IPS DF 6.9 (cell line): ENCODE measurements at regions not wholly inside any gene's neighbourhood (a gene's known extent, or its start where the extent isn't known, plus 50 kb on each side); places are given as distances from the start of the nearest gene placed in this dataset.

Source experiments
- DNase-seq: peaks from one replicate; pipeline ENCODE4 v3.0.0-alpha.2; 2013; ENCODE audit warnings: low read depth, low spot score
- H3K27ac ChIP-seq: one replicate; pipeline ENCODE4 v1.5.1; 2013; ENCODE audit warnings: low read length, control low read depth
- H3K27me3 ChIP-seq: 2 replicates; pipeline ENCODE4 v1.6.1; 2013; ENCODE audit warnings: mild to moderate bottlenecking, low read length; ENCODE audit not compliant: control insufficient read depth, insufficient read depth
- H3K36me3 ChIP-seq: 2 replicates; pipeline ENCODE4 v1.6.1; 2013; ENCODE audit warnings: low read length; ENCODE audit not compliant: control insufficient read depth, insufficient read depth
- H3K4me1 ChIP-seq: 2 replicates; pipeline ENCODE4 v1.6.1; 2013; ENCODE audit warnings: low read length; ENCODE audit not compliant: control insufficient read depth, insufficient read depth
- H3K4me3 ChIP-seq: 2 replicates; pipeline ENCODE4 v1.5.1; 2013; ENCODE audit warnings: mild to moderate bottlenecking, low read length
- H3K9me3 ChIP-seq: 2 replicates; pipeline ENCODE4 v1.6.1; 2013; ENCODE audit warnings: low read length, inconsistent platforms; ENCODE audit not compliant: control insufficient read depth, insufficient read depth
- WGBS: extraction: QIAGEN DNeasy Blood & Tissue Kit; methylation state at CpG from one replicate; pipeline ENCODE4 v1.1.7; 2013; ENCODE audit warnings: mixed read lengths, missing lambda C conversion rate; ENCODE audit not compliant: insufficient read length, insufficient coverage; 5-methylcytosine and 5-hydroxymethylcytosine counted together

- no CpG with 5 or more reads among the region's 2 CpGs for WGBS
- H3K4me3 ChIP-seq, result no peak overlapping the region
- no peak for DNase-seq
These were observed 297.2 kb downstream of the RPLP1 start for GRCh38 chr15:69749797-69750196.

GRCh38 chr15:69750253-69750652 is 297.6 kb downstream of the RPLP1 start:
- no peaks in the 10 kb centered on the region for H3K4me1 ChIP-seq
- H3K4me3 ChIP-seq, result no peak overlapping the region
- H3K27ac ChIP-seq, result no peak overlapping the region
- DNase-seq, result no peak
- no peaks in the 10 kb centered on the region for H3K36me3 ChIP-seq
- no peaks in the 10 kb centered on the region for H3K27me3 ChIP-seq
- H3K9me3 ChIP-seq, result no peaks in the 10 kb centered on the region

More at GRCh38 chr15:69749797-69750196, 297.2 kb downstream of the RPLP1 start:
- Histone ChIP-seq H3K36me3 (no peaks in the 10 kb centered on the region), H3K4me1 (no peaks in the 10 kb centered on the region), H3K9me3 (no peaks in the 10 kb centered on the region), H3K27ac (no peak overlapping the region), H3K27me3 (no peaks in the 10 kb centered on the region)

- Histone ChIP-seq H3K4me1 (no peaks in the 10 kb centered on the region), H3K4me3 (no peak overlapping the region), H3K36me3 (no peaks in the 10 kb centered on the region), H3K27me3 (no peaks in the 10 kb centered on the region), H3K27ac (no peak overlapping the region), H3K9me3 (no peaks in the 10 kb centered on the region)
- WGBS, result no CpG with 5 or more reads among the region's 2 CpGs
- no peak for DNase-seq
These were observed 298.5 kb downstream of the RPLP1 start for GRCh38 chr15:69751147-69751546.

- Histone ChIP-seq H3K27me3 (no peaks in the 10 kb centered on the region), H3K4me1 (no peaks in the 10 kb centered on the region), H3K4me3 (no peak overlapping the region), H3K9me3 (no peaks in the 10 kb centered on the region), H3K36me3 (no peaks in the 10 kb centered on the region), H3K27ac (no peak overlapping the region)
- no peak for DNase-seq
- WGBS, result no CpG with 5 or more reads among the region's 5 CpGs
These were observed 298.9 kb downstream of the RPLP1 start for GRCh38 chr15:69751566-69751965.

GRCh38 chr15:69753867-69754266 is 301.2 kb downstream of the RPLP1 start:
- no peaks in the 10 kb centered on the region for H3K36me3 ChIP-seq
- no peaks in the 10 kb centered on the region for H3K9me3 ChIP-seq
- no peak overlapping the region for H3K27ac ChIP-seq
- no peak for DNase-seq
- H3K27me3 ChIP-seq, result no peaks in the 10 kb centered on the region
- H3K4me3 ChIP-seq, result no peak overlapping the region
- no peaks in the 10 kb centered on the region for H3K4me1 ChIP-seq
- no CpG with 5 or more reads among the region's 1 CpG for WGBS

- no CpG with 5 or more reads among the region's 1 CpG for WGBS
- H3K27ac ChIP-seq, result no peak overlapping the region
- no peak for DNase-seq
- no peak overlapping the region for H3K4me3 ChIP-seq
- no peaks in the 10 kb centered on the region for H3K9me3 ChIP-seq
- H3K36me3 ChIP-seq, result no peaks in the 10 kb centered on the region
- H3K27me3 ChIP-seq, result no peaks in the 10 kb centered on the region
- no peaks in the 10 kb centered on the region for H3K4me1 ChIP-seq
These were observed 301.7 kb downstream of the RPLP1 start for GRCh38 chr15:69754313-69754712.

- WGBS, result no CpG with 5 or more reads among the region's 7 CpGs
- Histone ChIP-seq H3K4me1 (no peaks in the 10 kb centered on the region), H3K9me3 (no peaks in the 10 kb centered on the region), H3K4me3 (no peak overlapping the region), H3K36me3 (no peaks in the 10 kb centered on the region), H3K27ac (no peak overlapping the region), H3K27me3 (no peaks in the 10 kb centered on the region)
- DNase-seq, result no peak
These were observed 303.1 kb downstream of the RPLP1 start for GRCh38 chr15:69755551-69756310.

GRCh38 chr15:69756440-69756839 is 303.8 kb downstream of the RPLP1 start:
- H3K9me3 ChIP-seq, result no peaks in the 10 kb centered on the region
- H3K27ac ChIP-seq, result no peak overlapping the region
- no peaks in the 10 kb centered on the region for H3K27me3 ChIP-seq
- no peak overlapping the region for H3K4me3 ChIP-seq
- H3K4me1 ChIP-seq, result no peaks in the 10 kb centered on the region
- DNase-seq, result no peak
- H3K36me3 ChIP-seq, result no peaks in the 10 kb centered on the region
- no CpG with 5 or more reads among the region's 3 CpGs for WGBS

- Histone ChIP-seq H3K27me3 (no peaks in the 10 kb centered on the region), H3K9me3 (no peaks in the 10 kb centered on the region), H3K4me3 (no peak overlapping the region), H3K4me1 (no peaks in the 10 kb centered on the region), H3K27ac (no peak overlapping the region), H3K36me3 (no peaks in the 10 kb centered on the region)
- no peak for DNase-seq
- no CpG with 5 or more reads among the region's 6 CpGs for WGBS
These were observed 304.6 kb downstream of the RPLP1 start for GRCh38 chr15:69757186-69757585.

- DNase-seq, result no peak
- H3K36me3 ChIP-seq, result no peaks in the 10 kb centered on the region
- peaks cover 1% of the 10 kb centered on the region; the same call in 1 of the 2 replicates for H3K4me1 ChIP-seq
- no peaks in the 10 kb centered on the region for H3K9me3 ChIP-seq
- H3K27ac ChIP-seq, result no peak overlapping the region
- no CpG with 5 or more reads among the region's 2 CpGs for WGBS
- no peak overlapping the region for H3K4me3 ChIP-seq
- no peaks in the 10 kb centered on the region for H3K27me3 ChIP-seq
These were observed 305.7 kb downstream of the RPLP1 start for GRCh38 chr15:69758291-69758771.
